ENCODE measurements at regions not wholly inside any gene's neighbourhood (a gene's known extent, or its start where the extent isn't known, plus 50 kb on each side); places are given as distances from the start of the nearest gene placed in this dataset.
"Not testable (repeated sequence)": the region's sequence is repeated elsewhere in the genome, so short reads cannot be mapped to it uniquely, and the experiment has no call there.

DNA sequence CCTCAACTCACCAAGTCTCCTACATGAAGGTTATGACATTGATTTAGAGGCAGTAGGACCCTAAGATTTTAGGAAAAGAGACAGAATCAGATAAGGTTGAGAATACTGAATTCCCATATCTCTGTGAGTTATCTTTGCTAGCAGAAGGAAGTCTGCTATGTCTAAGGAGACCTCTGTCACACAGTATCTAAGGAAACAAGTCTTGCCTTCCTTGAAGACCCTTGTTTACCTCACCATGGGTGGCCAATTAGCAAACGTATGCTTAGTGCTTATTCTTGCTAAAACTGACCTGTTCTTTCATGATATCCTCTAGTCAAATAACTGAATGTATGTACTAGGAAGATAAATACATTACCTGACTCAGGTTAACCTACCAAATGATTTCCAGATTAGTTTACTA is 855.4 kb upstream of the SLITRK1 start:
- no peaks in the 10 kb centered on the region for H3K36me3 ChIP-seq
- no peaks in the 10 kb centered on the region for H3K9me3 ChIP-seq
- no peak for TF ChIP-seq CTCF (IDR thresholded peaks at IDR 0.05; ENCODE audit: low read depth, low read length)
- no peaks in the 10 kb centered on the region for H3K27me3 ChIP-seq
- H3K4me3 ChIP-seq (ENCODE audit: low read depth, low read length): no peak overlapping the region
- no peak for DNase-seq
- no peaks in the 10 kb centered on the region for H3K4me1 ChIP-seq

- TF ChIP-seq CTCF (IDR thresholded peaks at IDR 0.05; ENCODE audit: low read depth, low read length): no peak
- no peaks in the 10 kb centered on the region for H3K36me3 ChIP-seq
- DNase-seq: no peak
- no peaks in the 10 kb centered on the region for H3K4me1 ChIP-seq
- H3K27me3 ChIP-seq: no peaks in the 10 kb centered on the region
- no peak overlapping the region for H3K4me3 ChIP-seq (ENCODE audit: low read depth, low read length)
- H3K9me3 ChIP-seq: no peaks in the 10 kb centered on the region
These were observed 848.1 kb upstream of the SLITRK1 start for GRCh38 chr13:84730376-84730775.

DNA sequence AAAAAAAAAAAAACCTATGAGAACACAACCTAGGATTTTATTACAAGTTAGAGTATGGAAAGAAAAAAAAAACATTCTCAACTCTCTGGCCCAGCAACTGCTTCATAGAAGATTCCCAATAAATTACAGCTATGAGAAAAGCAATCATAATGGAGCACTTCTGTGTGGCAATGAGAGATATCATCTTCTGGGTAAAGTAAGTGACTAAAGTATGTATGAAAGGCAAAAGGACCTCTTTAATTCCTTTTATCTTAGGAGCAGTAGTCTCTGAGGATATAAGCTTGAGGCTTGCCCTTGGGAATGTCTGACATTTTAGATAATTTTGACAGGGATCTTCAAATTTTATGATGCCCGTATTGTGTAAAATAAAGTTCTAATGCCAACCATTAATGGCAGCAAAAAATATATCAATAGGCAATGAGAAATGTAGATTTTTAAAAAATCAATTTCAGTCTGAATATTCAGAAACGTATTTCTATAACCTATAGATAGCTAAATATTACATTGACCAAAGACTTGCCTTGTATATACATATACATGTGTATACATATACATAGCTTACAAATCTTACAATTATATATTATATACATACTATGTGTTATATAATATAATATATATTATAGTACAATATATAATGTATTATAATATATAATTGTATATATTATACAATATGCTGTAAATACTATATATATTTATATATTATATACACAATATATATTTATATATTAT is 823.9 kb upstream of the SLITRK1 start:
- H3K36me3 ChIP-seq: no peaks in the 10 kb centered on the region
- no peaks in the 10 kb centered on the region for H3K27me3 ChIP-seq
- no peak for TF ChIP-seq CTCF (IDR thresholded peaks at IDR 0.05; ENCODE audit: low read depth, low read length)
- H3K4me1 ChIP-seq: no peaks in the 10 kb centered on the region
- no peak overlapping the region for H3K4me3 ChIP-seq (ENCODE audit: low read depth, low read length)
- H3K9me3 ChIP-seq: no peaks in the 10 kb centered on the region
- DNase-seq: no peak

GRCh38 chr13:84702174-84702573 is 819.9 kb upstream of the SLITRK1 start:
- H3K27me3 ChIP-seq: no peaks in the 10 kb centered on the region
- DNase-seq: no peak

GRCh38 chr13:84697591-84697990 is 815.3 kb upstream of the SLITRK1 start:
- DNase-seq: not testable (repeated sequence)

More at GRCh38 chr13:84702174-84702573, 819.9 kb upstream of the SLITRK1 start:
- H3K36me3 ChIP-seq: no peaks in the 10 kb centered on the region
- no peaks in the 10 kb centered on the region for H3K4me1 ChIP-seq
- TF ChIP-seq CTCF (IDR thresholded peaks at IDR 0.05; ENCODE audit: low read depth, low read length): no peak
- H3K4me3 ChIP-seq (ENCODE audit: low read depth, low read length): no peak overlapping the region
- H3K9me3 ChIP-seq: no peaks in the 10 kb centered on the region

GRCh38 chr13:84686973-84687372 is 804.7 kb upstream of the SLITRK1 start:
- no peaks in the 10 kb centered on the region for H3K9me3 ChIP-seq
- no peak for TF ChIP-seq CTCF (IDR thresholded peaks at IDR 0.05; ENCODE audit: low read depth, low read length)
- no peaks in the 10 kb centered on the region; the same call in 1 of the 2 replicates for H3K4me1 ChIP-seq
- no peak for DNase-seq
- H3K27me3 ChIP-seq: no peaks in the 10 kb centered on the region
- no peak overlapping the region for H3K4me3 ChIP-seq (ENCODE audit: low read depth, low read length)
- H3K36me3 ChIP-seq: no peaks in the 10 kb centered on the region

More at GRCh38 chr13:84697591-84697990, 815.3 kb upstream of the SLITRK1 start:
- not testable (repeated sequence) for H3K36me3 ChIP-seq; H3K27me3 ChIP-seq; H3K9me3 ChIP-seq; H3K4me3 ChIP-seq (ENCODE audit: low read depth, low read length); H3K4me1 ChIP-seq

All from BE2C (cell line).